Brain microvascular endothelial cell (primary cell): ENCODE measurements at regions not wholly inside any gene's neighbourhood (a gene's known extent, or its start where the extent isn't known, plus 50 kb on each side); places are given as distances from the start of the nearest gene placed in this dataset.
"Not testable (repeated sequence)": the region's sequence is repeated elsewhere in the genome, so short reads cannot be mapped to it uniquely, and the experiment has no call there.

ENCODE experiments used
- DNase-seq: peaks from one replicate; pipeline ENCODE4 v3.0.0-alpha.2; 2020
- H3K27ac ChIP-seq: fragments of 250-450 bp; sonication (Bioruptor Pico); 2 replicates; pipeline ENCODE4 v1.5.1; 2020; ENCODE audit warnings: mild to moderate bottlenecking, moderate library complexity
- H3K27me3 ChIP-seq: fragments of 250-450 bp; sonication (Bioruptor Pico); replicated peaks from 2 replicates; pipeline ENCODE4 v1.5.1; 2020; ENCODE audit warnings: mild to moderate bottlenecking
- H3K36me3 ChIP-seq: fragments of 250-450 bp; sonication (Bioruptor Pico); replicated peaks from 2 replicates; pipeline ENCODE4 v1.5.1; 2020; ENCODE audit warnings: mild to moderate bottlenecking
- H3K4me3 ChIP-seq: 2 replicates; pipeline ENCODE4 v1.5.1; 2011; ENCODE audit warnings: low read depth, mild to moderate bottlenecking, control low read depth, low read length, moderate library complexity
- in situ Hi-C: cut with HindIII; loops from 2 replicates; pipeline ENCODE4 v1.10.0; 2017; ENCODE audit warnings: low sequenced_read_pairs, low pct_ligation_motif_present
- TF ChIP-seq, protein P1 (sequence below): IDR thresholded peaks from 2 replicates; pipeline ENCODE4 v1.5.1; 2011; ENCODE audit warnings: low read depth, mild to moderate bottlenecking, moderate library complexity, low read length, control low read depth, inconsistent platforms; ENCODE audit errors: missing control alignments

- in situ Hi-C loops, result no loop called here
- Histone ChIP-seq H3K36me3 (no peaks in the 10 kb centered on the region), H3K4me3 (no peak overlapping the region), H3K27ac (no peak overlapping the region), H3K27me3 (no peaks in the 10 kb centered on the region)
- TF ChIP-seq, protein P1, sequence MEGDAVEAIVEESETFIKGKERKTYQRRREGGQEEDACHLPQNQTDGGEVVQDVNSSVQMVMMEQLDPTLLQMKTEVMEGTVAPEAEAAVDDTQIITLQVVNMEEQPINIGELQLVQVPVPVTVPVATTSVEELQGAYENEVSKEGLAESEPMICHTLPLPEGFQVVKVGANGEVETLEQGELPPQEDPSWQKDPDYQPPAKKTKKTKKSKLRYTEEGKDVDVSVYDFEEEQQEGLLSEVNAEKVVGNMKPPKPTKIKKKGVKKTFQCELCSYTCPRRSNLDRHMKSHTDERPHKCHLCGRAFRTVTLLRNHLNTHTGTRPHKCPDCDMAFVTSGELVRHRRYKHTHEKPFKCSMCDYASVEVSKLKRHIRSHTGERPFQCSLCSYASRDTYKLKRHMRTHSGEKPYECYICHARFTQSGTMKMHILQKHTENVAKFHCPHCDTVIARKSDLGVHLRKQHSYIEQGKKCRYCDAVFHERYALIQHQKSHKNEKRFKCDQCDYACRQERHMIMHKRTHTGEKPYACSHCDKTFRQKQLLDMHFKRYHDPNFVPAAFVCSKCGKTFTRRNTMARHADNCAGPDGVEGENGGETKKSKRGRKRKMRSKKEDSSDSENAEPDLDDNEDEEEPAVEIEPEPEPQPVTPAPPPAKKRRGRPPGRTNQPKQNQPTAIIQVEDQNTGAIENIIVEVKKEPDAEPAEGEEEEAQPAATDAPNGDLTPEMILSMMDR, result no peak
- DNase-seq, result no peak
These were observed 522.5 kb downstream of the RMST start for GRCh38 chr12:97984974-97985580.

DNA sequence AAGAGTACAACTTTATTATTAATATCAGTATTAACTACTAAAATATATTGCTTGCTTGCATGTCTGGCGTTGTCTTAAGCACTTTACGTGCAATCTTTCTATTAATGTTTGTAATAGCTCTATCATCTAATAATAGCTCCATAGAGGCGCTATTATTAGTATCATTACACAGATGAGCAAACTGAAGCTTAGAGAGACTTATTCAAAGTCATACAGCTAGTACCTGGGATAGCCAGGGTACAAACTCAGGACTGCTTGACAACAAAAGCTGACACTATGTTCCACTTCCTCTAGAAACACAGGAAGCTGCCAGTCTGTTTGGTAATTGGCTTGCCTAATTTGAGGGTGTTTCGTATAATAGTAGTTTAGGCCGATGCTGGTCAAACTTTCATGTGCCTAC is 523.2 kb downstream of the RMST start:
- no peaks in the 10 kb centered on the region for H3K27me3 ChIP-seq
- H3K4me3 ChIP-seq, result no peak overlapping the region
- TF ChIP-seq, protein P1, result no peak
- in situ Hi-C loops, result no loop called here
- H3K36me3 ChIP-seq, result no peaks in the 10 kb centered on the region
- no peak for DNase-seq
- no peak overlapping the region for H3K27ac ChIP-seq

DNA sequence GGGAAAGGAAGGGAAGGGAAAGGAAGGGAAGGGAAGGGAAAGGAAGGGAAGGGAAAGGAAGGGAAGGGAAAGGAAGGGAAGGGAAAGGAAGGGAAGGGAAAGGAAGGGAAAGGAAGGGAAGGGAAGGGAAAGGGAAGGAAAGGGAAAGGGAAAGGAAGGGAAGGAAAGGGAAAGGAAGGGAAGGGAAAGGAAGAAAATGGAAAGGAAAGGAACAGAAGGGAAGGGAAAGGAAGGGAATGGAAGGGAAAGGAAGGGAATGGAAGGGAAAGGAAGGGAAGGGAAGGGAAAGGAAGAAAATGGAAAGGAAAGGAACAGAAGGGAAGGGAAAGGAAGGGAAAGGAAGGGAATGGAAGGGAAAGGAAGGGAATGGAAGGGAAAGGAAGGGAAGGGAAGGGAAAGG is 526.0 kb downstream of the RMST start:
- H3K27ac ChIP-seq, H3K36me3 ChIP-seq, H3K4me3 ChIP-seq, H3K27me3 ChIP-seq, in situ Hi-C loops, DNase-seq: not testable (repeated sequence)

DNA sequence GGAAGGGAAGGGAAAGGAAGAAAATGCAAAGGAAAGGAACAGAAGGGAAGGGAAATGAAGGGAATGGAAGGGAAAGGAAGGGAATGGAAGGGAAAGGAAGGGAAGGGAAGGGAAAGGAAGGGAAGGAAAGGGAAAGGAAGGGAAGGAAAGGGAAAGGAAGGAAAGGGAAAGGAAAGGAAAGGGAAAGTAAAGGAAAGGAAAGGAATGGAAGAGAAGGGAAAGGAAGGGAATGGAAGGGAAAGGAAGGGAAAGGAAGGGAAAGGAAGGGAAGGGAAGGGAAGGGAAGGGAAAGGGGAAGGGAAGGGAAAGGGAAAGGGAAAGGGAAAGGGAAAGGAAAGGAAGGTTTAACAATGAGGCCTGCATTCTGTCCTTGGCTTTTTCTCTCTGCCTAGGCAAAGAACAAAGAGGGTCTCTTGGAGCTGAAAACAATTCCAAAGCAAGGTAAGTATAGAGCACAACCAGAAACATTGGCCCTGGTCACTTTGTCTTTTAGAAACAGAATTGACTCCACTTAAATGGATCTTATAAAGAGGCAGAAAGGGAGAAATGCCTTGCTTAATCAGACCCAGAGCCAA is 525.9 kb upstream of the TMPO start:
- no peaks in the 10 kb centered on the region for H3K27me3 ChIP-seq
- TF ChIP-seq, protein P1, result no peak
- DNase-seq, result no peak
- no peak overlapping the region for H3K27ac ChIP-seq
- H3K4me3 ChIP-seq, result no peak overlapping the region
- H3K36me3 ChIP-seq, result no peaks in the 10 kb centered on the region
- in situ Hi-C loops, result no loop called here

DNA sequence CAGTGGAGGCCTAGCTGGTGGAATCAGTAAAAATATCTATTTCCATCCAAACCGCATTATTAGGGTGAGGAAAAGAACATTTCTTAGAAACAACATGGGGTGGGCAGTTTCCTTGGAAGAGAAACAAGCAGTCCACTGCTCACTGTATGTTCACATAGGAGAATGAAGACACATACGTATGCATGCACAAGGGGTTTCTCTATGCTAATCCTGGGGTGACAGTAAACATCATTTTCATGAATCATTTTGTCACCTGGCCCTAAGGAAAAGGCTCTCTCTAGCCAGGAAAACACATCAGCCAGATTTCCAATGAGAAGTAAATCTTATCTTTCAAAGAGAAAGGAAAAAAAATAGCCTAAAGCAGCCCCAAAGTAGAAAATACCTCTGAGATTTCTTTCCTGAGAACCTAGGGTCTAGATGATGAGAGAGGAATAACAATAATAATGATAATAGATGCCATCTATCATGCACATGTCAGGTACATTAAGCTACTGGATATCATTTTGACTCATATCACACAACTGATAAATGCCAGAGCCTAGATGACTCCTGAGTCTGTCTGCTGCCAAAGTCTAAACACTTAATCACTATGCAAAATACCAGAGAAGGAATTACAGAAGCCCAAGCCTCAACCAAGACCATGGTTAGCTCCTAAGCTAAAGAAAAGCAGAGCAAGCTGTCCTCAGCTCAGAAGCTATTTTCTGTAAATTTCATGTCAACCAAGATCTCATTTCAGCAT is 520.5 kb upstream of the TMPO start:
- Histone ChIP-seq H3K4me3 (no peak overlapping the region), H3K27me3 (no peaks in the 10 kb centered on the region), H3K36me3 (no peaks in the 10 kb centered on the region), H3K27ac (no peak overlapping the region)
- TF ChIP-seq, protein P1, result no peak
- no peak for DNase-seq
- in situ Hi-C loops, result no loop called here

DNA sequence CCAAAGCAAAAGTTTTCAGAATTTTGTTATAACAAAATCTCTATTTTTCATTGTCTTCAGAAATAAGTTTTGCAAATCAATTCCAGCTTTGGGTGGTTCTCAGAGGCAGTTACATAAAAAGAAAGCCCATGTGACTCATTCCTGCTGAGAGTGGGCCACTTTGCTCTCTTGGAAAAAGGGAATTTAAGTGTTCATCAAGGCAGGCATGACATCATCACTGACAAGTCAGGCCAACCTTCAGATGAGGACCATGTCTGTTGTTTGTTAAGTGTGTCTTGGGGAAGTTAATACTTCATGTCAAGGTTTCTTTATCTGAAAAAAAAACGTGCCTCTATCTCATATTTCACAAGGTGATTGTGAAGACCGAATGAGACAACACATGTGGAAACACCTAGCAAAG is 519.8 kb upstream of the TMPO start:
- H3K36me3 ChIP-seq, result no peaks in the 10 kb centered on the region
- in situ Hi-C loops, result no loop called here
- H3K4me3 ChIP-seq, result no peak overlapping the region
- no peak for DNase-seq
- TF ChIP-seq, protein P1, result no peak
- no peak overlapping the region for H3K27ac ChIP-seq
- H3K27me3 ChIP-seq, result no peaks in the 10 kb centered on the region
